NOMO-1 (cell line): ENCODE measurements at regions not wholly inside any gene's neighbourhood (a gene's known extent, or its start where the extent isn't known, plus 50 kb on each side); places are given as distances from the start of the nearest gene placed in this dataset.

Experiments used
- DNase-seq, 2 experiments: peaks; one replicate each; lab custom pipeline; 2025; ENCODE audit not compliant: unreplicated experiment in 2 of 2; lab: John Stamatoyannopoulos, UW

DNA sequence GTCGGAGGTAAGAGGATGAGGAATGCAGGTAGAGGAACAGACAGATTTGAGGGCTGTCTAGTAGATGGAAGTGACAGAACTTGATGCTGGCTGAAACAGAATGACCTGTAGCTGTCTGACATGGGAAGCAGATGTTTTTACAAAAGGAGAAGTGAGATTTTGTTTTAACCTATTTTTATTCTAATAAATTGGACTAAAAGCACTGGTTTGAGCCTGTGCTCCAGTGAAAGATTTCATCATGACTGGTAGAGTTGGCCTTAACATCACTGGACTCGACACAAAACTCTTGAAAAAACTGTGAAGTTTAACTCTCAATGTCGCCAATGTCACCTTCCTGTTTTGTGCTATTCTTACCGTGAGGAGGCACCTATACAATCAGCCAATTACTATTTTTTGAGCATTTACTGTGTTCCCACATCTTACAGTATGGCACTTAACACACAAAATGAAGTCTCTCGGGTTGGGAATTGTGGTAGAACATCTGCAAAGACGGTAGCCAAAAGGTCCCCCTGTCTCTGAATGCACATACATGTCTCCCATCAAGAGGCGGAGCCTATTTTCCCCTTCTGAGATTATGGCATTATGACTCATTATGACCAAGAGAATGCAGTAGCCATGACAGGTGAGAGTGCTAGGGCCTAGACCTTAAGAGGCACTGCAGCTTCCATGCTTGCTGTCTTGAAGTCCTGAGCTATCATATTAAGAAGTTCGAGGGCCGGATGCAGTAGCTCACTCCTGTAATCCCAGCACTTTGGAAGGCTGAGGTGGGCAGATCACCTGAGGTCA lies 93.2 kb downstream of the FOXF2 start:
- peak in 1 of 2 experiments; percentile 58 for DNase-seq

GRCh38 chr6:1485678-1486077 lies 96.3 kb downstream of the FOXF2 start:
- no peak for DNase-seq

GRCh38 chr6:1486387-1486786 lies 97.0 kb downstream of the FOXF2 start:
- no peak for DNase-seq

DNA sequence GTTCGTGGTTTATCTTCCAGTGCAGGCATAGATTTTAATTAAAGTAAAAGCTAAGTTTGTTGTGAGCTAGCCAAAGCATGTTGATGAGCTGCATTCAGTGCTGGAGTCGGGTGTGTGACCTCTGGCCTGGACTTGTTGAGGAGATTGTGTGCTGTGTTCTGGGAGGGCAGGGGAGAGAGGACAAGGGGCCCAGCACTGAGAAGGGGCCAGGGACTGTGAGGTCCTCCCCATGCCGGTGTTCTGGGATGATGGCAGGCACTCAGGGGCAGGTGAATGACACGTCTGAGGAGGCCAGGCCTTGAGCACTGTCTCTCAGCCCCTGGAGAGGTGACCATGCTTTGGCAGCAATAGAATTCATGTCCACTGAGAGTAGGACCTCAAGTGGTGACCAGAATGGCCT lies 97.9 kb downstream of the FOXF2 start:
- no peak for DNase-seq

DNA sequence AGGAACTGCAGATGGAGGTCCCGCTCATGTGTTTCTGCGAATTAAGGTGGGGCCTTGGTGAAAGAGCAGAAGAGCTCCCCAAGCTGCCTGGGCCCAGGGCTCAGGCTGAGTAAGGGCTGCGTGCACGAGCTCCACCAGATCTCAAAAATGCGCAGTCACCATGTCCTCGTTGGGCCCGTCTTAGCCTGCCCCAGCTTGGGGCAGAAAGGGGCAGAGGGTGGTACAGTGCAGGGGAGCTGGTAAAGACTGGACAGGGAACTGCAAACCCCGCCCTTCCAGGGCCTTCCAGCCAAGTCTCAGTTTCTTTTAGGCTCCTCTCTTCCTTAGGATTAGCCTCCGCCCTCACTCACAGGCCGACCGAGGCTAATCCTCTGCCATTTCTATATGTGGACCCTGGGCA lies 101.6 kb downstream of the FOXF2 start:
- no peak for DNase-seq

- no peak for DNase-seq
Observed at GRCh38 chr6:1491591-1492319, 102.4 kb downstream of the FOXF2 start.

DNA sequence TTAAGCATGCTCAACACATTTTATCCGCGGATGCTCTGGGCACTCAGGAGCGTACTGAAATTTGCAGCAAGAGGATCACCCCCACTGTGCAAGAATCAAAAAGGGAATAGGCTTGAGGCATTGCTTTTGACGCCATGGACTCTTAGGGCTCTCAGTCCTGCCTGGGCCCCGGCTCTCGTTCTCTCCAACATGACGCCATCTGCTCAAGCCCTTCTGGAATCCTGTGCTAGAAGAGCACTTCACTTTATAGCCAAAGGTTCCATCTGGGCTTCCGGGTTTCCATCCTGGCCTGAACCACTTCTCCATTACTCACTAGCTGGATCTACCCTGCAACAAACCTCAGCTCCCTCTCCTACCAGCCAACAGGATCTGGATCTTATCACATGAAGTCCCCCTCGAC lies 105.3 kb downstream of the FOXF2 start:
- DNase-seq = no peak

DNA sequence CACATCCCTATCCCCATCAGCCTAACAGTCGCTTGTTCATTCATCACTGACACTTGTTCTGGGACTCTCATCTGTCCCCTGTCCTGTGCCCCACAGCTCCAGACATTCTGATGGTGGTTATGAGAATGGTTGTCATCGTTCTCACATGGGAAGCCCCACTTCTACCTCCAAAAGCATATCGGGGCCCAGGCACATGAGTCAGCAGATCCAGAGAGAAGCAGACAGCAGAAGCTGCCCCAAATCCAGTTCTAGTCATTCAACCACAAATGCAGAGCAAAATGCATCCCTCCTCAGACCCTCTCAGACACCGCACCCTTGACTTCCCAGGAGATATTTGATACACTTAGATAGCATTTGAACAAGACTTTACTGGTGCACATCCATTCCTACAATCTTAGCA lies 106.0 kb downstream of the FOXF2 start:
- no peak for DNase-seq

DNA sequence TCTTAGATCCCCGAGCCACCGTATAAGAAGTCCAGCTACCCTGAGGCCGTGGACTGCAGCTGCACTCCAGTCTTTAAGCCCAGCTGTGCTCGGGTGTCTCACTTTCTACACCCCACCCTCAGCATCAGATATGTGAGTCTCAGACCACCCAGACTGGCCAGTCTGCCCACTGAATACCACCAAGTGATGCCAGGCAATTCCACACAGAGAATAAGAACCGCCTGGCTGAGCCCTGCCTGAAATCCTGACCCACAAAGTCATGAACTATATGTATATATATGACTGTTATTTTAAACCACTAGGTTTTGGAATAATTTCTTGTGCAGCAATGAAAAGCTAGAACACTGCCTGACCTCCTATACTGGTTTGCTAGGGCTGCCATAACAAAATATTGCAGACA lies 106.7 kb downstream of the FOXF2 start:
- DNase-seq = no peak

DNA sequence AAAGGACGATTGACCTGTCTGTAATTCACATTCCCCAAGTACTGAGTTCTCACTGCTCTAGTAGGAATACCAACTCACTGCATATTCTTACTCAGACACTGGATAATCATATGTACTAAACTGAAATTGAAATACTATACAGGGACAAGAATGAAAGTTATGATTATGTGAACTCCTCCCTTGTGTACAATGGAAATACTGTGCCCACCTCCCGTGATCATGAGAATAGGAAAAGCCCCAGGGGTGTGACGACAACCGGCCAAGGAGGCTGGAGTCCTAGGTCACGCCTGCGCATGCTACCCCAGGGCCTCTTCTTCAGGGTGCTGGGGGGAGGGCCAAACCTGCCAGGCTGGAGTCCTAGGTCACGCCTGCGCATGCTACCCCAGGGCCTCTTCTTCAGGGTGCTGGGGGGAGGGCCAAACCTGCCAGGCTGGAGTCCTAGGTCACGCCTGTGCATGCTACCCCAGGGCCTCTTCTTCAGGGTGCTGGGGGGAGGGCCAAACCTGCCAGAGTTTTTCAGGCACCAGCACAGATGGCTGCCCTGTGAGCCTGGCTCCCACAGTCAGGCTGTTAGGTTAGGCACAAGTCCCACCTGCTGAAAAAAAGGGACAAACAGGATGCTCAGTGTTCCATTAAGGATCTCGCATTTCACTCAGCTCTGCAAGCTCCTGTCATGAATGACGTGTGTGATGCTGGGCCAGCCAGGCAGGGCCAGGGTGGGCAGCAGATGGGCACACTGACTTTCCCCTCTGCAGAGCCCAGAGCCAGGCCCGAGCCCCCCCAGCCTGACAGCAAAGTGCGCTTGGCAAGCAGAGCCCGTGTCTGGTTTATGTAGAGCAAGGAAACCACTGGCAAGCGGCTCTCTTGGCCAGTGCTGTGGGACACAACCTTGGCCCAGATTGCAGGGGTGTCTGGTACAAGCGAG lies 107.7 kb downstream of the FOXF2 start:
- no peak for DNase-seq

GRCh38 chr6:1497761-1498105 lies 108.4 kb downstream of the FOXF2 start:
- DNase-seq = no peak

DNA sequence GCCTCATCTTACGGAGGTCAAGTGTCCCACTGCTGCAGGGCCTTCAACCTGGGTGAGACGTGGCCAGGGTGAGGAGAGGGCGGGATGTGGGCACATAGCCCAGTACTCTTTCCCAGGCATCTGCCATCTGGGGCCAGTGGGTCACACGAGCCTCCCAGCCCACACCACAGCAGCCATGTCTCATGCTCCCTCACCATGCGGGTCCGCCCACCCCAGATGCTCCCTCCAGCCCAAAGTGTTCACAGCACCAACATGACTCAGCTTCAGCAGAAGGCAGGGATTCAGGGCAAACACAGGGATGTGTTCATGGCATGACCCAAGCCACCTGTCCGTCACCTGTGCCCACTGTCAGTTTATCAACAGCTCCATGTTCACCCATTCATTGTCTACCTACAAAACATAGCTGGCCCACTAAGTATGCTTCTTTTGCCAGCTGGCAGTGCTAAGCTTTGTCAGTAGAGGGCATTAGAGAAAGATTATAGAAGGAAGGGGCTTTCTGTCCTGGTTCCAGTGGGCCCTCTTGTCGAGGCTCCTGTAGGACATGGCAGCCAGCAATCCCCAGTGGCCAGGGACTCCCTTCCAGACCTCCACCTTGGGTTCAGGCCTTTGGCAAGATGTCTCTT lies 109.2 kb downstream of the FOXF2 start:
- no peak for DNase-seq

DNA sequence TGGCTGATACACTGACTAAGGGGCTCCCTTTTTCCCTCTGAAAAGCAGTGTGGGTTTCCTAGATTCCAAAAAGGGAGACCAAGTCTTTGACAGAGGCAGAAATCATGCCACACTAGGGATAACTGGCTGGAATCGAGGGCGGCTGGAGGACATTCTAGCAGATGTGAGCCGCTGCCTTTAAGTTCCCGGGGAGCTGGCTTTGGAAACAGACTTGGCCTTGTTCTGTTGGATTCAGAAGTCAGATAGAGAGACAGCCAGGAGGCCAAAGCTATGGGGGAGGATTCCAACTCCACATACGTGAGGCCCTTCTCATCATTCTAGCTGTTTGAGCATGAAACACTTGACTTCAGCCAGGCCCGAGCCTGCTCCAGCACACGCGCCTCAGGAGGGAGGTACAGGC lies 109.9 kb upstream of the FOXC1 start:
- DNase-seq = no peak

DNA sequence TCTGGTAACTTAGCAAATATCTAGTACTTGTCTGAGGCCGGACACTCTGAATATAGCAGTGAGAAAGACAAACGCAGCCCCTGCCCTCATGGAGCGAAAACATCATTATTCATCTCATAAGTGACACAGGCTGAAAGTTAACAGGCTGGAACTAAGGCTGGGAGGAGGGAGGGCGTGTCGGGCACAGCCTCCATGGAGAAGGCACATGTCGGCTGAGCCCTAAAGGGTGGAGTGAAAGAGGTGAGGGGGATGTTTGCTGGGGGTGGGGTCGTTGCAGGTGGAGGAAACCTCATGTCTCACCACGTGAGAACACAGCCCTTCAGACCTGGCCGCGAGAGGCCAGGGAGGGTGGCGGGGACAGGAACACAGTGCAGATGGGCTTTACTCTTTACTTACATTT lies 108.8 kb upstream of the FOXC1 start:
- DNase-seq = no peak

GRCh38 chr6:1502041-1502440 lies 107.7 kb upstream of the FOXC1 start:
- no peak for DNase-seq

DNA sequence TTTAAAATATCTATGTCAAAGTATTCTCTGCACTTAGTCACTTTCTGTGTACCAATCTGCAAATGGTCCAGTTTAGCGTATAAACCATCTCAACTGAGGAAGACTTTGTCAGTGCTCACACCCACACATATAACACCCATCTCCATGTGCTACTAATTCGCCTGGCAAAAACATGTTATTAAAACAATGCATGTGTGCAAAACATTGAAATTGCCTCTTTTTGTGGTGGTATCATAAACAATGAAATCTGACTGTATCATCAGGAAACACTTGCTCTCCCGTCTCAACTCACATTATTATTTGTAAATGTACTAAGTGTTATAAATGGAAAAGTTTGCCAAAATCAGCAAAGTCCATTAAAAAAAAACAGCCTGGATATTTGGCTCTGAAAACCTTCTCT lies 105.9 kb upstream of the FOXC1 start:
- DNase-seq = no peak

DNA sequence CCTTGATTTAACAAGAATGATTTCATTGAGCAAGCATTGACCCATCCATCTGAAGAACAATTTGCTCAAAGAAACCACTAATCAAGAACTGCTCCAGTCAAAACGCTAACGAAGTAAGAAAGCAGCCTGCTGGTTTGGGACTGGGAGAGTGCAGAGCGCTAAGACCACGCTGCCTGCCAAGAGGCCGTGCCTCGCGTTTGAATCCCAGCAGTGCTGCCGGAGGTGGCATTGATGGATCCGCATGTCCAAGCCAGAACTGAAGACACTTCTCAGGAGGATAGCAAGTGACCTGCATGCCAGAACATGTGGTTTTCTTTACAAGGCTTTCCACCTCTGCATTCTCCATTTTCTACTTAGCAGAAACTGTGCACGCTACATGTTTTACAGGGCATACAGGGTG lies 105.2 kb upstream of the FOXC1 start:
- DNase-seq = no peak

GRCh38 chr6:1507251-1507650 lies 102.5 kb upstream of the FOXC1 start:
- DNase-seq = no peak

DNA sequence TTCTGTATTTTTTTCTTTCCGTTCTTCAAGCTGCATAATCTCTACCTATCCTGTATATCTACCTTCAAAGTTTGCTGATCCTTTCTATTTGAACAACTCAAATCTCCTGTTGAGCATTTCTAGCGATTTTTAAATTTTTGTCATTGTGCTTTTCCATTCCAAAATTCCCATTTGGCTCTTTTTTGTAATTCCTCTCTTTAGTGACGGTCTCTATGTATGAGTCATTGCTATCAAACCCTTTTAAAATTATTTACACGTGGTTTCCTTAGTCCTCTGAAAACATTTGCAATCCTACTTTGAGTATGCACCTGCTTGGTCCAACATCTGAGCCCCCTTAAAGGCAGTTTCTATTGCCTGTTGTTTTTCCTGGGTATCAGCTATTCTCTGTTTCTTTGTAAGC lies 100.5 kb upstream of the FOXC1 start:
- DNase-seq = no peak

DNA sequence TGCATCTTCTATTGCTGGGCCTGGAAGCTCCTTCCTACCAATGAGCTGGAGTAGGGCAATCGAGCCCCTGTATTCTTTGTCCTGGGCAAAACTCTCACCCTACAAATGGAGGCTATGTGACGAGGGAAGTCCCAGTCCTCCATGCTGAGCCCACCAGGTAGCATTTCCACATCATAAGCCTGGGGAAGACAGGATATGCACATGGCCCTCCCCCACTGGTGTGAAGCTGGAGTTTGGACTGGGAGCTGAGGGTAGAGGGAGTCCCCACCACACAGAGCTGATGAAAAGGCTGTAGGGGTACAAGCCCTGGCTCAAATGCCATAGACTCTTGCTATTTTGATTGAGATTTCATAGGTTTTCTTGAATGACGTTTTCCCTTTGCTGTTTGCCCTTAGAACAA lies 99.5 kb upstream of the FOXC1 start:
- no peak for DNase-seq

DNA sequence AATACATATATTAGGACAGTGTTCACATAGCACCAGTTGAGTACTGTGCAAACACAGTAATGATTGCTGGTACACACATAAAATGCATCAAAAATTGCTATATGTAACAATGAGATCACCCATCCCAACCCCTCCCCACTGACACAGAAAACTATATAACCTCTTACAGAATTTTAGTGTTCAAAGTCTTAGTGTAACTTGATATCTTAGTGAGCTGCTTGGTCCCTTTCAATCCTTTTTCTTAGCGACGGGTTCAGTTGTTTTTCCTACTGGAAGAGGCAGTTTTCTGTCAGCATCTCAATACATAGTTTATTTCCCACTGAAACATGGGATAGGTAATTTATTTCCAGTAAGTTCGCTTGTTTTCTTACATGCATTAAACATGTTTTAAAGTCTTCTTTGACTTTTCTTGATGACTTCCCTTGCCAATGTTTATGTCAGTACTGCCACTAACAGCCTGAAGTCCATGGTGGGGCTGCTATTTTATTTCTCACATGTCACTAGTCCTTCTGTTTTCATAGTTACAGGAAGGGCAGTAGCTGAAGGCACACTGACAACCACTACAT lies 96.4 kb upstream of the FOXC1 start:
- DNase-seq = no peak
